SK-N-SH (cell line): ENCODE measurements at regions not wholly inside any gene's neighbourhood (a gene's known extent, or its start where the extent isn't known, plus 50 kb on each side); places are given as distances from the start of the nearest gene placed in this dataset.

ENCODE experiments used
- CTCF ChIP-seq: fragments of 200-600 bp; sonication (generic); IDR thresholded peaks from 2 replicates; pipeline ENCODE4 v1.6.1; 2017; ENCODE audit warnings: antibody characterized with exemption, mild to moderate bottlenecking, moderate library complexity
- EP300 ChIP-seq, 2 experiments: IDR thresholded peaks; 2 replicates each; pipeline versions ENCODE4 v1.4.0 to v1.6.1; 2012; ENCODE audit warnings: borderline replicate concordance in 1 of 2, low read depth in 1 of 2, low read length in 1 of 2
- MAX ChIP-seq: IDR thresholded peaks from 2 replicates; pipeline ENCODE4 v1.4.0; 2012; ENCODE audit warnings: low read depth
- POLR2AphosphoS5 ChIP-seq: IDR thresholded peaks from 2 replicates; pipeline ENCODE4 v1.6.1; 2012; ENCODE audit warnings: low read depth, low read length
- RAD21 ChIP-seq: IDR thresholded peaks from 2 replicates; pipeline ENCODE4 v1.6.1; 2012; ENCODE audit warnings: mild to moderate bottlenecking, low read length
- REST ChIP-seq: IDR thresholded peaks from 2 replicates; pipeline ENCODE4 v1.6.1; 2012; ENCODE audit warnings: mild to moderate bottlenecking, low read depth, low read length, moderate library complexity
- RXRA ChIP-seq: IDR thresholded peaks from 2 replicates; pipeline ENCODE4 v1.4.0; 2012; ENCODE audit warnings: low read depth, mild to moderate bottlenecking, borderline replicate concordance
- SMC3 ChIP-seq: IDR thresholded peaks from 2 replicates; pipeline ENCODE4 v1.6.1; 2012; ENCODE audit warnings: low read depth, low read length, improper control_type of control experiment
- TCF12 ChIP-seq: IDR thresholded peaks from 2 replicates; pipeline ENCODE4 v1.4.0; 2012
- TEAD4 ChIP-seq: IDR thresholded peaks from 2 replicates; pipeline ENCODE4 v1.4.0; 2012; ENCODE audit warnings: mild to moderate bottlenecking, borderline replicate concordance; ENCODE audit not compliant: insufficient read depth

GRCh38 chr11:39205236-39205995, 2254.0 kb downstream of the LRRC4C start:
- TF ChIP-seq CTCF (no peak), EP300 (IDR thresholded peaks at IDR 0.05; ENCODE audit: borderline replicate concordance in 1 of 2, low read depth in 1 of 2, low read length in 1 of 2) (no peak), TEAD4 (no peak), RAD21 (no peak), RXRA (no peak), TCF12 (no peak), MAX (no peak), REST (no peak), SMC3 (no peak), POLR2AphosphoS5 (no peak)
